Mucosa of descending colon (tissue), 3 donors: ENCODE measurements at regions not wholly inside any gene's neighbourhood (a gene's known extent, or its start where the extent isn't known, plus 50 kb on each side); places are given as distances from the start of the nearest gene placed in this dataset.

Source experiments
- ATAC-seq: fragments of 200-7000 bp; cut with Tn5 transposase; one replicate; pipeline ENCODE4 v1.9.1; 2020; ENCODE audit warnings: mild to moderate bottlenecking, moderate library complexity
- DNase-seq, 3 donors: peaks; one replicate each; pipeline ENCODE4 v3.0.0-alpha.2; 2020
- H3K36me3 ChIP-seq: fragments of 200-600 bp; one replicate; pipeline ENCODE4 v1.8.0; 2021; ENCODE audit warnings: low read depth, mild to moderate bottlenecking
- H3K4me1 ChIP-seq: fragments of 200-600 bp; one replicate; pipeline ENCODE4 v1.8.0; 2021; ENCODE audit warnings: low read depth, mild to moderate bottlenecking
- H3K4me3 ChIP-seq: fragments of 200-600 bp; one replicate; pipeline ENCODE4 v1.8.0; 2021; ENCODE audit warnings: mild to moderate bottlenecking
- H3K9me3 ChIP-seq: fragments of 200-600 bp; one replicate; pipeline ENCODE4 v1.8.0; 2021; ENCODE audit warnings: mild to moderate bottlenecking
- intact Hi-C, 2 donors: fragments of 100-400 bp; cut with DNase I in 1 of 2; cut with micrococcal nuclease in 1 of 2; formaldehyde crosslinking; loops; one replicate each; pipeline versions ENCODE4 v1.11.0 to v1.11.1; 2022; cut with DNase I, micrococcal nuclease
- TF ChIP-seq, protein P1 (sequence below): fragments of 200-600 bp; IDR thresholded peaks from one replicate; pipeline ENCODE4 v1.8.0; 2022; ENCODE audit warnings: antibody characterized with exemption, mild to moderate bottlenecking
- donor health status: DM: no; HTN: no; CAD: no; lungs with moderate emphysema.
- donor health status: DM: no; HTN: no; CAD: no.
- donor health status: DM: no; HTN: yes; CAD: no.

DNA sequence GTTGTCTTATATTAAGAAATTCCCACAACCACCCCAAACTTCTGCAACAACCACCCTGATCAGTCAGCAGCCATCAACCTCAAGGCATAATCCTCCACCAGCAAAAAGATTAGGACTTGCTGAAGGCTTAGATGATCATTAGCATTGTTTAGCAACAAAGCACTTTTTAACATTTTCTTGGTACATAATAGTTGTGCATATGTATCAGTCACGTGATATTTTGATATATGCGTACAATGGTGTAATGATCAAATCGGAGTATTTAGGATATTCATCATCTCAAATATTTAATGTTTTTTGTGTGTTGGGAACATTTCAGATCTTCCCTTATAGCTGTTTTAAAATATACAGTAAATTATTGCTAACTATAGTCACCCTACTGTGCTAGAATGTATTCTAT lies 73.5 kb upstream of the API5 start:
- no peak for ATAC-seq
- intact Hi-C loops = no loop called here
- no peaks in the 10 kb centered on the region for H3K36me3 ChIP-seq
- DNase-seq = no peak
- no peaks in the 10 kb centered on the region for H3K9me3 ChIP-seq
- no peaks in the 10 kb centered on the region for H3K4me1 ChIP-seq
- no peak overlapping the region for H3K4me3 ChIP-seq
- TF ChIP-seq, protein P1, sequence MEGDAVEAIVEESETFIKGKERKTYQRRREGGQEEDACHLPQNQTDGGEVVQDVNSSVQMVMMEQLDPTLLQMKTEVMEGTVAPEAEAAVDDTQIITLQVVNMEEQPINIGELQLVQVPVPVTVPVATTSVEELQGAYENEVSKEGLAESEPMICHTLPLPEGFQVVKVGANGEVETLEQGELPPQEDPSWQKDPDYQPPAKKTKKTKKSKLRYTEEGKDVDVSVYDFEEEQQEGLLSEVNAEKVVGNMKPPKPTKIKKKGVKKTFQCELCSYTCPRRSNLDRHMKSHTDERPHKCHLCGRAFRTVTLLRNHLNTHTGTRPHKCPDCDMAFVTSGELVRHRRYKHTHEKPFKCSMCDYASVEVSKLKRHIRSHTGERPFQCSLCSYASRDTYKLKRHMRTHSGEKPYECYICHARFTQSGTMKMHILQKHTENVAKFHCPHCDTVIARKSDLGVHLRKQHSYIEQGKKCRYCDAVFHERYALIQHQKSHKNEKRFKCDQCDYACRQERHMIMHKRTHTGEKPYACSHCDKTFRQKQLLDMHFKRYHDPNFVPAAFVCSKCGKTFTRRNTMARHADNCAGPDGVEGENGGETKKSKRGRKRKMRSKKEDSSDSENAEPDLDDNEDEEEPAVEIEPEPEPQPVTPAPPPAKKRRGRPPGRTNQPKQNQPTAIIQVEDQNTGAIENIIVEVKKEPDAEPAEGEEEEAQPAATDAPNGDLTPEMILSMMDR = no peak

DNA sequence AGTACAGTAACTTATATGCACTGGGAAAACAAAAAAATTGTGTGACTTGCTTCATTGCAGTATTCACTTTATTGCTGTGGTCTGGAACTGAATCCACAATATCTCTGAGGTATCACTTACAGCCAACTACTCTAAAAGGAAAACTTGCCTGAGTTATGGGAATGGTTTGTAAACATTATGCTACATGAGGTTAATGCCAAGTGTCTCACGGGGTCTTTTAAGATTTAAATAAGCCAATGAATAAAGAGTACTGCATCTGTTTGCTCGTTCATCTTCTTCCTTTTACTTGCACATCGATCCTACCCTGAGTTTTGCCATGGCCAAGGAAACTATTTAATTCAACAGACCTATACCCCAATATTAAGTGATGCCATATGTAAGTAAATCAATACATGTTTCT lies 72.0 kb upstream of the API5 start:
- no peak for ATAC-seq
- no peak for DNase-seq

DNA sequence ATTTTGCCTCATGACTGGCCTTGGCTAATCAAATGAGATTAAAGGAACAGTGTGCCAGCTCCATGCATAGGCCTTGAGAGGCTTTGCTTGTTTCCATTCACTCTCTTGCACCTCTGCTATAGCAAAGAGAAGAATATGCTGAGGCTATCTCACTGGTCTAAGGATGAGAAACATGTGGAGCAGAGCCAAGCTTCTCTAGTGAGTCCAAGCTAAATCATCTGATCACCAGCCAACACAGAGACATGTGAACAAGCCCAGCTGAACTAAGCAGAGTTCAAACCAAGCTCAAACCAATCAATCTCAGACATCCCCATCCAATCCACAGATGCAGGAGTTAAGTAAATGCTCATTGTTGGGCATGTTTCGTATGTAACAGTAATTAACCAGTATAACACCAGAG lies 69.4 kb upstream of the API5 start:
- intact Hi-C loops = no loop called here
- Histone ChIP-seq H3K36me3 (no peaks in the 10 kb centered on the region), H3K4me1 (no peaks in the 10 kb centered on the region), H3K4me3 (no peak overlapping the region), H3K9me3 (no peaks in the 10 kb centered on the region)
- ATAC-seq (no peak), DNase-seq (no peak)
- TF ChIP-seq, protein P1 = no peak

More for the DNA sequence above, 72.0 kb upstream of the API5 start:
- no peaks in the 10 kb centered on the region for H3K9me3 ChIP-seq
- H3K36me3 ChIP-seq = no peaks in the 10 kb centered on the region
- intact Hi-C loops = no loop called here
- TF ChIP-seq, protein P1 = no peak
- H3K4me1 ChIP-seq = no peaks in the 10 kb centered on the region
- no peak overlapping the region for H3K4me3 ChIP-seq

DNA sequence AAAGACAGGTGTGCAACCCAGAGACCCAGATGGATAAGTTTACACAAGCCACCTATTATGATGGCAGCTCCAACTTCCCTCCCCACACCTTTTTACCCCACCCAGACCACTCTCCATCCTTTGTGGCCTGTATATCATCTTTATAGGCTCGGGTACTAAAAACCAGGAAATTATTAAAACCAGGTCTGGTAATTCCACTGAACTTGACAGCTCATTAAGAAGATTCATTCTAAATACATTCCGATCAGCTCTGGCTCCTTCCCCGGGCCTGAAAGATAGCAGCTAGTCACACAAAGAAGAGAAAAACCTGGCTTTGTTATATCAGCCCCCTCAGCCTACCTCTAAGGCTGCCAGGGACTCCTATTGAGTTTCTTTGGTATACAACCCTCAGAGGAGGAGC lies 67.9 kb upstream of the API5 start:
- DNase-seq (no peak), ATAC-seq (no peak)
- intact Hi-C loops = no loop called here
- H3K4me1 ChIP-seq = no peaks in the 10 kb centered on the region
- no peaks in the 10 kb centered on the region for H3K36me3 ChIP-seq
- TF ChIP-seq, protein P1 = no peak
- no peak overlapping the region for H3K4me3 ChIP-seq
- no peaks in the 10 kb centered on the region for H3K9me3 ChIP-seq

- Histone ChIP-seq H3K4me3 (no peak overlapping the region), H3K36me3 (no peaks in the 10 kb centered on the region), H3K4me1 (no peaks in the 10 kb centered on the region), H3K9me3 (no peaks in the 10 kb centered on the region)
- DNase-seq (no peak), ATAC-seq (peak; percentile 36)
- TF ChIP-seq, protein P1 = no peak
- intact Hi-C loops = no loop called here
These were observed 66.3 kb upstream of the API5 start for GRCh38 chr11:43245466-43245865.

DNA sequence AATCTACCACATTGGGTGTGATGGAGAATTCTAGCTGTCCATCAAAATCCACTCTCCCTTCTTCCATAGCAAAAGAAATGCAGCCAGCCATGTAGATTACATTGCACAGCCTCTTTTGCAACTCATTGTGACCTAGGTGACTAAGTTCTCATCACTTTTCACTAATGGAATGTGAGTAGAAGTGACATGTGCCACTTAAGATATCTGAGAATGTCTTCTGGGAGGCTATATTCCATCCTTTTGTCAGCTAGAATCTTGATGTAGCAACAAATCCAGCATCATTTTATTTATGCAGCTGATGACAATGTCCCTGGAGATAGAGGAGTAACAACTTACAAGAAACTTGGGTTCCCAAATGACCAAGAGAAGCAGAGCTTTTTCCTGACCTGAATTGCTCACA lies 61.5 kb upstream of the API5 start:
- H3K4me3 ChIP-seq = no peak overlapping the region
- TF ChIP-seq, protein P1 = no peak
- no peaks in the 10 kb centered on the region for H3K4me1 ChIP-seq
- intact Hi-C loops = no loop called here
- DNase-seq (no peak), ATAC-seq (no peak)
- H3K9me3 ChIP-seq = no peaks in the 10 kb centered on the region
- no peaks in the 10 kb centered on the region for H3K36me3 ChIP-seq
